GM23338 (cell line): ENCODE measurements at regions not wholly inside any gene's neighbourhood (a gene's known extent, or its start where the extent isn't known, plus 50 kb on each side); places are given as distances from the start of the nearest gene placed in this dataset.

Experiments used
- ATAC-seq: fragments of 200-7000 bp; cut with Tn5 transposase; 3 replicates; pipeline ENCODE4 v1.9.1; 2020
- DNase-seq: peaks from one replicate; pipeline ENCODE4 v3.0.0-alpha.2; 2015; ENCODE audit warnings: low spot score
- H2AFZ ChIP-seq: fragments of 200-600 bp; sonication (generic); 2 replicates; pipeline ENCODE4 v1.8.0; 2016; ENCODE audit warnings: antibody characterized with exemption, mild to moderate bottlenecking, moderate library complexity
- H3F3A ChIP-seq: fragments of 200-600 bp; sonication (generic); replicated peaks from 2 replicates; pipeline ENCODE4 v1.8.0; 2017; ENCODE audit warnings: antibody characterized with exemption, mixed run types, low read depth
- H3K27ac ChIP-seq: fragments of 200-600 bp; sonication (generic); 2 replicates; pipeline ENCODE4 v1.6.1; 2016; ENCODE audit warnings: low read depth
- H3K27me3 ChIP-seq: fragments of 200-600 bp; sonication (generic); 2 replicates; pipeline ENCODE4 v1.8.0; 2016; ENCODE audit warnings: mild to moderate bottlenecking, mixed run types, moderate library complexity; ENCODE audit not compliant: insufficient read depth
- H3K36me3 ChIP-seq: fragments of 200-600 bp; sonication (generic); 2 replicates; pipeline ENCODE4 v1.8.0; 2016; ENCODE audit warnings: mild to moderate bottlenecking; ENCODE audit not compliant: insufficient read depth
- H3K4me1 ChIP-seq: fragments of 200-600 bp; sonication (generic); 2 replicates; pipeline ENCODE4 v1.8.0; 2016; ENCODE audit warnings: mild to moderate bottlenecking, moderate library complexity; ENCODE audit not compliant: insufficient read depth
- H3K4me2 ChIP-seq: fragments of 200-600 bp; sonication (generic); 2 replicates; pipeline ENCODE4 v1.7.1; 2017; ENCODE audit warnings: mixed run types
- H3K4me3 ChIP-seq: fragments of 200-600 bp; sonication (generic); 2 replicates; pipeline ENCODE4 v1.6.1; 2016; ENCODE audit warnings: mixed run types
- H3K79me2 ChIP-seq: fragments of 200-600 bp; sonication (generic); replicated peaks from 2 replicates; pipeline ENCODE4 v1.8.0; 2017; ENCODE audit warnings: mild to moderate bottlenecking; ENCODE audit not compliant: insufficient read depth
- H3K9me2 ChIP-seq: fragments of 200-600 bp; sonication (generic); 2 replicates; pipeline ENCODE4 v1.8.0; 2017; ENCODE audit not compliant: insufficient read depth
- H4K20me1 ChIP-seq: fragments of 200-600 bp; sonication (generic); replicated peaks from 2 replicates; pipeline ENCODE4 v1.8.0; 2017; ENCODE audit warnings: mild to moderate bottlenecking; ENCODE audit not compliant: insufficient read depth
- H3K27ac Mint-ChIP-seq: 2 replicates; pipeline ENCODE4 v1.8.0; 2020; ENCODE audit warnings: inconsistent platforms, mild to moderate bottlenecking, moderate library complexity, mixed read lengths
- H3K27me3 Mint-ChIP-seq: 3 replicates; pipeline ENCODE4 v1.8.0; 2022; ENCODE audit warnings: low read depth, mild to moderate bottlenecking, moderate library complexity, mixed read lengths, inconsistent platforms; ENCODE audit not compliant: insufficient read depth, poor library complexity
- H3K36me3 Mint-ChIP-seq: 3 replicates; pipeline ENCODE4 v1.8.0; 2021; ENCODE audit warnings: low read depth, mild to moderate bottlenecking, inconsistent platforms, moderate library complexity, mixed read lengths
- H3K4me1 Mint-ChIP-seq: 3 replicates; pipeline ENCODE4 v1.8.0; 2020; ENCODE audit warnings: mild to moderate bottlenecking, inconsistent platforms, mixed read lengths
- H3K4me3 Mint-ChIP-seq: 3 replicates; pipeline ENCODE4 v1.8.0; 2021; ENCODE audit warnings: moderate library complexity, mild to moderate bottlenecking, inconsistent platforms, mixed read lengths
- H3K9me3 Mint-ChIP-seq: 3 replicates; pipeline ENCODE4 v1.8.0; 2020; ENCODE audit warnings: moderate library complexity, mild to moderate bottlenecking, inconsistent platforms, mixed read lengths
- CREB1 ChIP-seq: fragments of 250-450 bp; sonication (Bioruptor Pico); IDR thresholded peaks from 2 replicates; pipeline ENCODE4 v1.5.0; 2020; ENCODE audit warnings: low read depth, mild to moderate bottlenecking, moderate library complexity
- EZH2phosphoT487 ChIP-seq: fragments of 200-600 bp; sonication (generic); IDR thresholded peaks from one replicate; pipeline ENCODE4 v1.8.1; 2018; ENCODE audit warnings: antibody characterized with exemption; ENCODE audit not compliant: unreplicated experiment
- POLR2AphosphoS5 ChIP-seq: IDR thresholded peaks from 2 replicates; pipeline ENCODE4 v1.6.1; 2016; ENCODE audit warnings: antibody characterized with exemption, low read depth
- STAT1 ChIP-seq: IDR thresholded peaks from one replicate; pipeline ENCODE4 v1.6.1; 2016; ENCODE audit warnings: antibody characterized with exemption; ENCODE audit not compliant: unreplicated experiment
- TF ChIP-seq, protein P1 (sequence below): fragments of 250-450 bp; sonication (Bioruptor Pico); IDR thresholded peaks from 2 replicates; pipeline ENCODE4 v1.5.0; 2020; ENCODE audit warnings: mild to moderate bottlenecking, moderate library complexity

GRCh38 chr2:2827046-2827636, 496.1 kb upstream of the MYT1L start:
- no peak for ATAC-seq
- Histone ChIP-seq H3K79me2 (no peaks in the 10 kb centered on the region), H3F3A (no peaks in the 10 kb centered on the region), H3K4me3 (no peak overlapping the region), H2AFZ (no peak overlapping the region), H3K4me2 (no peak overlapping the region), H4K20me1 (no peaks in the 10 kb centered on the region), H3K9me2 (no peaks in the 10 kb centered on the region; the same call in 1 of the 2 replicates), H3K36me3 (no peaks in the 10 kb centered on the region), H3K27me3 (no peaks in the 10 kb centered on the region), H3K27ac (no peak overlapping the region), H3K4me1 (no peaks in the 10 kb centered on the region)
- Mint-ChIP-seq H3K4me1 (peaks cover 3% of the 10 kb centered on the region; the same call in 1 of the 3 replicates), H3K27me3 (peaks cover 5% of the 10 kb centered on the region), H3K36me3 (peaks cover 3% of the 10 kb centered on the region; the same call in 2 of the 3 replicates), H3K4me3 (no peak overlapping the region), H3K9me3 (peaks cover 17% of the 10 kb centered on the region), H3K27ac (no peak overlapping the region)
- TF ChIP-seq POLR2AphosphoS5 (no peak), STAT1 (no peak)
- TF ChIP-seq, protein P1, sequence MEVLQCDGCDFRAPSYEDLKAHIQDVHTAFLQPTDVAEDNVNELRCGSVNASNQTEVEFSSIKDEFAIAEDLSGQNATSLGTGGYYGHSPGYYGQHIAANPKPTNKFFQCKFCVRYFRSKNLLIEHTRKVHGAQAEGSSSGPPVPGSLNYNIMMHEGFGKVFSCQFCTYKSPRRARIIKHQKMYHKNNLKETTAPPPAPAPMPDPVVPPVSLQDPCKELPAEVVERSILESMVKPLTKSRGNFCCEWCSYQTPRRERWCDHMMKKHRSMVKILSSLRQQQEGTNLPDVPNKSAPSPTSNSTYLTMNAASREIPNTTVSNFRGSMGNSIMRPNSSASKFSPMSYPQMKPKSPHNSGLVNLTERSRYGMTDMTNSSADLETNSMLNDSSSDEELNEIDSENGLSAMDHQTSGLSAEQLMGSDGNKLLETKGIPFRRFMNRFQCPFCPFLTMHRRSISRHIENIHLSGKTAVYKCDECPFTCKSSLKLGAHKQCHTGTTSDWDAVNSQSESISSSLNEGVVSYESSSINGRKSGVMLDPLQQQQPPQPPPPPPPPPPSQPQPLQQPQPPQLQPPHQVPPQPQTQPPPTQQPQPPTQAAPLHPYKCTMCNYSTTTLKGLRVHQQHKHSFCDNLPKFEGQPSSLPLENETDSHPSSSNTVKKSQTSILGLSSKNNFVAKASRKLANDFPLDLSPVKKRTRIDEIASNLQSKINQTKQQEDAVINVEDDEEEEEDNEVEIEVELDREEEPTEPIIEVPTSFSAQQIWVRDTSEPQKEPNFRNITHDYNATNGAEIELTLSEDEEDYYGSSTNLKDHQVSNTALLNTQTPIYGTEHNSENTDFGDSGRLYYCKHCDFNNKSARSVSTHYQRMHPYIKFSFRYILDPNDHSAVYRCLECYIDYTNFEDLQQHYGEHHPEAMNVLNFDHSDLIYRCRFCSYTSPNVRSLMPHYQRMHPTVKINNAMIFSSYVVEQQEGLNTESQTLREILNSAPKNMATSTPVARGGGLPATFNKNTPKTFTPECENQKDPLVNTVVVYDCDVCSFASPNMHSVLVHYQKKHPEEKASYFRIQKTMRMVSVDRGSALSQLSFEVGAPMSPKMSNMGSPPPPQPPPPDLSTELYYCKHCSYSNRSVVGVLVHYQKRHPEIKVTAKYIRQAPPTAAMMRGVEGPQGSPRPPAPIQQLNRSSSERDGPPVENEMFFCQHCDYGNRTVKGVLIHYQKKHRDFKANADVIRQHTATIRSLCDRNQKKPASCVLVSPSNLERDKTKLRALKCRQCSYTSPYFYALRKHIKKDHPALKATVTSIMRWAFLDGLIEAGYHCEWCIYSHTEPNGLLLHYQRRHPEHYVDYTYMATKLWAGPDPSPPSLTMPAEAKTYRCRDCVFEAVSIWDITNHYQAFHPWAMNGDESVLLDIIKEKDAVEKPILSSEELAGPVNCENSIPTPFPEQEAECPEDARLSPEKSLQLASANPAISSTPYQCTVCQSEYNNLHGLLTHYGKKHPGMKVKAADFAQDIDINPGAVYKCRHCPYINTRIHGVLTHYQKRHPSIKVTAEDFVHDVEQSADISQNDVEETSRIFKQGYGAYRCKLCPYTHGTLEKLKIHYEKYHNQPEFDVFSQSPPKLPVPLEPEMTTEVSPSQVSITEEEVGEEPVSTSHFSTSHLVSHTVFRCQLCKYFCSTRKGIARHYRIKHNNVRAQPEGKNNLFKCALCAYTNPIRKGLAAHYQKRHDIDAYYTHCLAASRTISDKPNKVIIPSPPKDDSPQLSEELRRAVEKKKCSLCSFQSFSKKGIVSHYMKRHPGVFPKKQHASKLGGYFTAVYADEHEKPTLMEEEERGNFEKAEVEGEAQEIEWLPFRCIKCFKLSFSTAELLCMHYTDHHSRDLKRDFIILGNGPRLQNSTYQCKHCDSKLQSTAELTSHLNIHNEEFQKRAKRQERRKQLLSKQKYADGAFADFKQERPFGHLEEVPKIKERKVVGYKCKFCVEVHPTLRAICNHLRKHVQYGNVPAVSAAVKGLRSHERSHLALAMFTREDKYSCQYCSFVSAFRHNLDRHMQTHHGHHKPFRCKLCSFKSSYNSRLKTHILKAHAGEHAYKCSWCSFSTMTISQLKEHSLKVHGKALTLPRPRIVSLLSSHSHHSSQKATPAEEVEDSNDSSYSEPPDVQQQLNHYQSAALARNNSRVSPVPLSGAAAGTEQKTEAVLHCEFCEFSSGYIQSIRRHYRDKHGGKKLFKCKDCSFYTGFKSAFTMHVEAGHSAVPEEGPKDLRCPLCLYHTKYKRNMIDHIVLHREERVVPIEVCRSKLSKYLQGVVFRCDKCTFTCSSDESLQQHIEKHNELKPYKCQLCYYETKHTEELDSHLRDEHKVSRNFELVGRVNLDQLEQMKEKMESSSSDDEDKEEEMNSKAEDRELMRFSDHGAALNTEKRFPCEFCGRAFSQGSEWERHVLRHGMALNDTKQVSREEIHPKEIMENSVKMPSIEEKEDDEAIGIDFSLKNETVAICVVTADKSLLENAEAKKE (CRISPR knock-in tag), result no peak
- DNase-seq, result no peak

GRCh38 chr2:2826621-2827020, 495.5 kb upstream of the MYT1L start:
- Histone ChIP-seq H3K4me1 (no peaks in the 10 kb centered on the region), H3K27me3 (no peaks in the 10 kb centered on the region), H3K4me3 (no peak overlapping the region), H3K36me3 (no peaks in the 10 kb centered on the region), H4K20me1 (no peaks in the 10 kb centered on the region), H3K4me2 (no peak overlapping the region), H2AFZ (no peak overlapping the region), H3K79me2 (no peaks in the 10 kb centered on the region), H3K9me2 (no peaks in the 10 kb centered on the region), H3F3A (no peaks in the 10 kb centered on the region), H3K27ac (no peak overlapping the region)
- Mint-ChIP-seq H3K9me3 (peaks cover 17% of the 10 kb centered on the region), H3K27ac (no peak overlapping the region), H3K27me3 (peaks cover 5% of the 10 kb centered on the region), H3K4me3 (no peak overlapping the region), H3K36me3 (peaks cover 3% of the 10 kb centered on the region; the same call in 2 of the 3 replicates), H3K4me1 (peaks cover 3% of the 10 kb centered on the region; the same call in 1 of the 3 replicates)
- TF ChIP-seq, protein P1 (CRISPR knock-in tag), result no peak
- TF ChIP-seq EZH2phosphoT487 (no peak), CREB1 (CRISPR knock-in tag) (no peak)
- no peak for ATAC-seq
- no peak for DNase-seq
